ENCODE measurements at regions not wholly inside any gene's neighbourhood (a gene's known extent, or its start where the extent isn't known, plus 50 kb on each side); places are given as distances from the start of the nearest gene placed in this dataset.
"Not testable (repeated sequence)": the region's sequence is repeated elsewhere in the genome, so short reads cannot be mapped to it uniquely, and the experiment has no call there.

DNA sequence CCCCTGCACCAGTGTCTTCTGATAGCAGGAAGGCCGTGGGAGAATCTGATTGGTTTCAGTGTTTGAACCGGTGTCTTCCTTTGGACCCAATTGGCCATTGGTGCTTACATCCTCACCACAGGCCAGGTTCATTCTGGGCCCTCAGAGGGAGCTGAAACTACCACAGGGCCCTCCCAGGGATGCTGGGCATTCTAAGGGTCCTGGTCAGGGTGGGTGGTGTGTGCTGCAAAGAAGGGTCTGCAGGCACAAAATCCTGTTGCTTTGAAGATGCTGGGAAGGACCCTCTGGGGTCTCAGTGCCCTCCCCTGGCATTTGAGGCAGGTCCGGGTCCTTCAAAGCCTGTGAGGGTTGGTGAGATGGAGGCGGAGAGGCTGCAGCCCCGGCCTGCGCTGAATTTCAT is 89.8 kb upstream of the RIMBP3B start:
- H3K36me3 ChIP-seq (ENCODE audit: control insufficient read depth in 2 of 2, insufficient read depth in 2 of 2, low read length in 1 of 2); FAIRE-seq; BruUV-seq (replicated peaks); H2AFZ ChIP-seq (ENCODE audit: control insufficient read depth, low read depth, low read length); H3K79me2 ChIP-seq (ENCODE audit: control insufficient read depth, insufficient read depth, low read length); CTCF ChIA-PET; ATAC-seq; H3K9me3 ChIP-seq (replicated peaks; ENCODE audit: control insufficient read depth, insufficient read depth, low read length); SMC1A ChIA-PET (ENCODE audit: uncharacterized antibody, unreplicated experiment); POLR2A ChIA-PET; DNase-seq (ENCODE audit: low read depth, low spot score); H3K4me1 ChIP-seq (ENCODE audit: control insufficient read depth, insufficient read depth, low read length); H3K4me2 ChIP-seq (ENCODE audit: control insufficient read depth, insufficient read depth); intact Hi-C loops (cut with micrococcal nuclease; ENCODE audit: unreplicated experiment); RAD21 ChIA-PET (ENCODE audit: unreplicated experiment); H3K4me3 ChIP-seq; H3K27me3 ChIP-seq (replicated peaks in 1 of 2; ENCODE audit: control insufficient read depth in 2 of 2, insufficient read depth in 2 of 2, low read length in 1 of 2); H4K20me1 ChIP-seq (ENCODE audit: control insufficient read depth, insufficient read depth); in situ Hi-C loops (cut with MboI); H3K27ac ChIP-seq (ENCODE audit: control insufficient read depth, insufficient read depth); H3K9ac ChIP-seq (ENCODE audit: control insufficient read depth, insufficient read depth, low read length): not testable (repeated sequence)
- WGBS (ENCODE audit: insufficient coverage, insufficient replicate concordance, low lambda C conversion rate, missing lambda C conversion rate) = no CpG with 5 or more reads among the region's 6 CpGs

DNA sequence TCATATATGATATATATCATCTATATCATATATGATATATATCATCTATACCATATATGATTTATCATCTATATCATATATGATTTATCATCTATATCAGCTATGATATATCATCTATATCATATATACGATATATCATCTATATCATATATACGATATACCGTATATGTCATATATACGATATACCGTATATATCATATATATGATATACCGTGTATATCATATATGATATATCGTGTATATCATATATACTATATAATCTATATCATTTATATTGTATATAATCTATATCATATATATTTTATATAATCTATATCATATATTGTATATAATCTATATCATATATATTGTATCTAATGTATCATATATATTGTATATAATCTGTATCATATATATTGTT is 55.9 kb upstream of the RIMBP3B start:
- H2AFZ ChIP-seq (ENCODE audit: control insufficient read depth, low read depth, low read length); H3K4me3 ChIP-seq; in situ Hi-C loops (cut with MboI); DNase-seq (ENCODE audit: low read depth, low spot score); H3K79me2 ChIP-seq (ENCODE audit: control insufficient read depth, insufficient read depth, low read length); H4K20me1 ChIP-seq (ENCODE audit: control insufficient read depth, insufficient read depth); H3K27ac ChIP-seq (ENCODE audit: control insufficient read depth, insufficient read depth); H3K4me2 ChIP-seq (ENCODE audit: control insufficient read depth, insufficient read depth); BruUV-seq (replicated peaks); H3K27me3 ChIP-seq (replicated peaks in 1 of 2; ENCODE audit: control insufficient read depth in 2 of 2, insufficient read depth in 2 of 2, low read length in 1 of 2); H3K9me3 ChIP-seq (replicated peaks; ENCODE audit: control insufficient read depth, insufficient read depth, low read length); ATAC-seq; CTCF ChIA-PET; RAD21 ChIA-PET (ENCODE audit: unreplicated experiment); SMC1A ChIA-PET (ENCODE audit: uncharacterized antibody, unreplicated experiment); H3K4me1 ChIP-seq (ENCODE audit: control insufficient read depth, insufficient read depth, low read length); intact Hi-C loops (cut with micrococcal nuclease; ENCODE audit: unreplicated experiment); POLR2A ChIA-PET; H3K9ac ChIP-seq (ENCODE audit: control insufficient read depth, insufficient read depth, low read length); H3K36me3 ChIP-seq (ENCODE audit: control insufficient read depth in 2 of 2, insufficient read depth in 2 of 2, low read length in 1 of 2); FAIRE-seq: not testable (repeated sequence)
- WGBS (ENCODE audit: insufficient coverage, insufficient replicate concordance, low lambda C conversion rate, missing lambda C conversion rate) = 62% methylated on average over 7 of the region's 7 CpGs
